GM21367 (cell line): ENCODE measurements at regions not wholly inside any gene's neighbourhood (a gene's known extent, or its start where the extent isn't known, plus 50 kb on each side); places are given as distances from the start of the nearest gene placed in this dataset.
A peak's percentile ranks its signal among the peaks of the same experiment; 100 is the strongest.

Experiments used
- ATAC-seq: cut with Tn5 transposase; IDR thresholded peaks from one replicate; pipeline ENCODE4 v1.9.1; 2021; ENCODE audit not compliant: unreplicated experiment

- no peak for ATAC-seq
These were observed 620.9 kb upstream of the CDH8 start for GRCh38 chr16:62657116-62657515.

GRCh38 chr16:62652441-62653120 lies 616.3 kb upstream of the CDH8 start:
- no peak for ATAC-seq

- ATAC-seq: no peak
These were observed 612.0 kb upstream of the CDH8 start for GRCh38 chr16:62648256-62648655.

- ATAC-seq: no peak
These were observed 608.0 kb upstream of the CDH8 start for GRCh38 chr16:62644030-62644812.

- no peak for ATAC-seq
These were observed 606.4 kb upstream of the CDH8 start for GRCh38 chr16:62642677-62643076.

- no peak for ATAC-seq
These were observed 603.7 kb upstream of the CDH8 start for GRCh38 chr16:62639890-62640289.

GRCh38 chr16:62638964-62639870 lies 603.0 kb upstream of the CDH8 start:
- ATAC-seq: peak; percentile 64

- no peak for ATAC-seq
These were observed 602.2 kb upstream of the CDH8 start for GRCh38 chr16:62638324-62638911.

GRCh38 chr16:62625326-62625725 lies 589.1 kb upstream of the CDH8 start:
- ATAC-seq: no peak

- no peak for ATAC-seq
These were observed 584.0 kb upstream of the CDH8 start for GRCh38 chr16:62620275-62620674.

GRCh38 chr16:62615526-62615925 lies 579.3 kb upstream of the CDH8 start:
- no peak for ATAC-seq

GRCh38 chr16:62610291-62610690 lies 574.1 kb upstream of the CDH8 start:
- no peak for ATAC-seq

- no peak for ATAC-seq
These were observed 566.6 kb upstream of the CDH8 start for GRCh38 chr16:62602790-62603189.

- no peak for ATAC-seq
These were observed 561.6 kb upstream of the CDH8 start for GRCh38 chr16:62597875-62598274.

- no peak for ATAC-seq
These were observed 560.3 kb upstream of the CDH8 start for GRCh38 chr16:62596584-62596983.

- ATAC-seq: no peak
These were observed 559.9 kb upstream of the CDH8 start for GRCh38 chr16:62596125-62596524.

- ATAC-seq: no peak
These were observed 550.1 kb upstream of the CDH8 start for GRCh38 chr16:62586128-62586862.

GRCh38 chr16:62585041-62585545 lies 548.9 kb upstream of the CDH8 start:
- no peak for ATAC-seq

- ATAC-seq: no peak
These were observed 547.2 kb upstream of the CDH8 start for GRCh38 chr16:62583414-62583813.

- ATAC-seq: no peak
These were observed 537.2 kb upstream of the CDH8 start for GRCh38 chr16:62573466-62573865.
